Kidney epithelial cell (primary cell): ENCODE measurements at regions not wholly inside any gene's neighbourhood (a gene's known extent, or its start where the extent isn't known, plus 50 kb on each side); places are given as distances from the start of the nearest gene placed in this dataset.
A peak's percentile ranks its signal among the peaks of the same experiment; 100 is the strongest.

Experiments used
- DNase-seq: peaks from one replicate; pipeline ENCODE4 v3.0.0-alpha.2; 2010; ENCODE audit warnings: low read depth
- H3K27me3 ChIP-seq: 2 replicates; pipeline ENCODE4 v1.6.0; 2011; ENCODE audit warnings: low read length; ENCODE audit not compliant: control insufficient read depth, insufficient read depth
- H3K36me3 ChIP-seq: 2 replicates; pipeline ENCODE4 v1.5.1; 2011; ENCODE audit warnings: low read length; ENCODE audit not compliant: control insufficient read depth, insufficient read depth
- H3K4me3 ChIP-seq: 2 replicates; pipeline ENCODE4 v1.5.1; 2011; ENCODE audit warnings: low read depth, mild to moderate bottlenecking, control low read depth, low read length
- TF ChIP-seq, protein P1 (sequence below): IDR thresholded peaks from 2 replicates; pipeline ENCODE4 v1.5.1; 2011; ENCODE audit warnings: mild to moderate bottlenecking, moderate library complexity, low read length, control low read depth, inconsistent platforms; ENCODE audit not compliant: insufficient read depth, poor library complexity, severe bottlenecking

DNA sequence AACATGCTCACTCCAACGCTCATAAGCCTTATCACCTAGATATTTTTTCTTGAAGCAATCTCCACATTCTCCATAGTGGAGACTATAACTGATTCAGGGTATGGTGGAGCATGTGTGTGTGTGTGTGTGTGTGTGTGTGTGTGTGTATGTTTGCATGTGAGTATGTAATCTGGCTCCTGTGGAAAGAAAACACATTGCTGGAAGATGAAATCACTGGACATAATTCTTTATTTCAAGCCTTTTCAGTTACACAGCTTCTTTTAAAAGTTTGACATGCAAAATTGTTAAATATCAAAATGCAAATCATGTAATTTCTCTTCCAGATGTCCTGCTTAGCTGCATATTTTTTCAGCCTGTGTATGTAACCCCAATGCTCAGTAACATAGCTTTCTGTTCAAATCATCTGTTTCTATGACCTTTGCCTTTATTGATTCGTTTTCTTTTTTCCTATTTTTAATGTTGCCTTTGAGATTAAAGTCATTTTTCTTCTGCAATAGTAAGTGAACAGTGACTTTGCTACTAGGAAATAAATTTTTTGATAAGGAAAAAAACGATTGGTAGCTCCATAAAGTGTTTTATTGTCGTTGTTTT is 80.5 kb upstream of the BTG1 start:
- H3K36me3 ChIP-seq, result no peaks in the 10 kb centered on the region
- TF ChIP-seq, protein P1, sequence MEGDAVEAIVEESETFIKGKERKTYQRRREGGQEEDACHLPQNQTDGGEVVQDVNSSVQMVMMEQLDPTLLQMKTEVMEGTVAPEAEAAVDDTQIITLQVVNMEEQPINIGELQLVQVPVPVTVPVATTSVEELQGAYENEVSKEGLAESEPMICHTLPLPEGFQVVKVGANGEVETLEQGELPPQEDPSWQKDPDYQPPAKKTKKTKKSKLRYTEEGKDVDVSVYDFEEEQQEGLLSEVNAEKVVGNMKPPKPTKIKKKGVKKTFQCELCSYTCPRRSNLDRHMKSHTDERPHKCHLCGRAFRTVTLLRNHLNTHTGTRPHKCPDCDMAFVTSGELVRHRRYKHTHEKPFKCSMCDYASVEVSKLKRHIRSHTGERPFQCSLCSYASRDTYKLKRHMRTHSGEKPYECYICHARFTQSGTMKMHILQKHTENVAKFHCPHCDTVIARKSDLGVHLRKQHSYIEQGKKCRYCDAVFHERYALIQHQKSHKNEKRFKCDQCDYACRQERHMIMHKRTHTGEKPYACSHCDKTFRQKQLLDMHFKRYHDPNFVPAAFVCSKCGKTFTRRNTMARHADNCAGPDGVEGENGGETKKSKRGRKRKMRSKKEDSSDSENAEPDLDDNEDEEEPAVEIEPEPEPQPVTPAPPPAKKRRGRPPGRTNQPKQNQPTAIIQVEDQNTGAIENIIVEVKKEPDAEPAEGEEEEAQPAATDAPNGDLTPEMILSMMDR, result no peak
- no peak overlapping the region for H3K4me3 ChIP-seq
- H3K27me3 ChIP-seq, result no peaks in the 10 kb centered on the region
- no peak for DNase-seq

DNA sequence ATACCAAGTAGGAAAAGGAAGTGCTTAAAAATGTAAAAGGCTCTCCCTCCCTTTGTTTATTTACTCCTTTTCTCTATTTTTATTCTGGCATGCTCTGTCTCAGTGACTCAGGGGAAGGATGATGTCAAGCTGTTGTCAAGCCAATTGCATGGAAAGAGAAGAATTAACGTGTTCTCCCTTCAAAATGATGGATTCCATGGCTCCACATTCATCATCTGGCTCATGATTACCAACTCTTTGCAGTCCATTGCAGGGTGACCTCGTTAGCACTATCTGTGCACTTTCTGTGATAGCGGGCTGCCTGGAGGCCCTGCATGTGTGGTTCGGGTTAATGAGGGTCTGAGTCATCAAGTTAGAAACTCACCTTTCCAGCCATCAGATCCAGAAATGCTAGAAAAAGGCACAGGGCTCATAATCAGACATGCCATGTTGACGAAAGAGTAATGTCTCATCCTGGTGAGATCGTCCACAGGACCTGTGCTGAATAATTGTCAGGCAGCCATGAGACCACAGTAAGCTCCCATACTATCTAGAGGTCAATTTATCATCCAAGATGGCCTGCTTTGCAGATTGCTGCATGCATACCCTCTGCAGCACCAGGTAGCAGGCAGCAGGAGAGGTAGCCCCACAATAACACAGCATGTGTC is 79.2 kb upstream of the BTG1 start:
- Histone ChIP-seq H3K36me3 (no peaks in the 10 kb centered on the region), H3K4me3 (no peak overlapping the region), H3K27me3 (no peaks in the 10 kb centered on the region)
- DNase-seq, result peak; percentile 16
- TF ChIP-seq, protein P1, result no peak

DNA sequence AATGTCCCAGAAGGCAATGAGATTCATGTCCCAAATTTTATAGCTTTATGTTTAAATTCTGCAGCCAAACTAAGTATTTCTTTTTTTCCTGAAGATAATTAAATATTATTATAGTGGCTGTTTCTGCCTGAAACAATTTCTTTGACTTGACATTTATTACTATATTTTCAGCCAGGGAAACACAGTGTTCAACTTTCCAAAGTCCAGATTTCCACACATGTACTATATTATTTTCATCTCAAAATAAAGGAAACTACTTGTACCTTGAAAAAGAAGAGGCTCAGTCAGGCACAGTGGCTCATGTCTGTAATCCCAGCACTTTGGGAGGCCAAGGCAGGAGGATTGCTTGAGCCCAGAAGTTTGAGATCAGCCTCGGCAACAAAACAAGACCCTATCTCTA is 77.8 kb upstream of the BTG1 start:
- Histone ChIP-seq H3K27me3 (no peaks in the 10 kb centered on the region), H3K4me3 (no peak overlapping the region), H3K36me3 (no peaks in the 10 kb centered on the region)
- TF ChIP-seq, protein P1, result no peak
- DNase-seq, result no peak

DNA sequence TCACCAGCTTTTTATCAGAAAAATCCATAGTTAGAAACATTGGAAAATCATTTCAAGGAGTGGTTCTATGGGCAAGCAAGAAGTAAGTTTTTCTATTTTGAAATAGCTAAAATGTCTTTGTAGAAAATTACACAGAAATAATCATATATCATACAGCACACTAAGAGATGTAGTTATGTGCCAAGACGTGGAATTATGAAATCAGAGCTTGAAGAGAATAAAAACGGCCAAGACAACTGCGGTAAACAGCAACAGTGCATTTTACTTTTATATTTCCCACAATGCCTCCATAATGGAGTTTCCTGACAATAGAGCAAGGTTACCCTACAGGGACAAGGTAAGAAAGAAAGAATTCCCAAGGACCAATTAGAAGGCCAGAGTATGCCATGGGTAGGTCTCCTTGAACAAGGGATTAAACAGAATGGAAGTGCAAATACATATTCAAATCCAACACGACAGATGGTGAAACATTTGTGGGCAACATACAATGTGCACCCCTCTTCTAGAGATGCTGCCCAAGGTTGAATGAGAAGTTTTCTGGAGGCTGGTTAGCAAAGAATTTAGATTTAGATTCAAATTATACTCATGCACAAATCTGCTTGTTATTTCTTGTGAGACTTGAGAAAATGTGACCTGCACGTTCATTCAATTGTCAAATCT is 76.1 kb upstream of the BTG1 start:
- no peak for DNase-seq
- Histone ChIP-seq H3K36me3 (no peaks in the 10 kb centered on the region), H3K4me3 (no peak overlapping the region), H3K27me3 (no peaks in the 10 kb centered on the region)
- TF ChIP-seq, protein P1, result no peak

DNA sequence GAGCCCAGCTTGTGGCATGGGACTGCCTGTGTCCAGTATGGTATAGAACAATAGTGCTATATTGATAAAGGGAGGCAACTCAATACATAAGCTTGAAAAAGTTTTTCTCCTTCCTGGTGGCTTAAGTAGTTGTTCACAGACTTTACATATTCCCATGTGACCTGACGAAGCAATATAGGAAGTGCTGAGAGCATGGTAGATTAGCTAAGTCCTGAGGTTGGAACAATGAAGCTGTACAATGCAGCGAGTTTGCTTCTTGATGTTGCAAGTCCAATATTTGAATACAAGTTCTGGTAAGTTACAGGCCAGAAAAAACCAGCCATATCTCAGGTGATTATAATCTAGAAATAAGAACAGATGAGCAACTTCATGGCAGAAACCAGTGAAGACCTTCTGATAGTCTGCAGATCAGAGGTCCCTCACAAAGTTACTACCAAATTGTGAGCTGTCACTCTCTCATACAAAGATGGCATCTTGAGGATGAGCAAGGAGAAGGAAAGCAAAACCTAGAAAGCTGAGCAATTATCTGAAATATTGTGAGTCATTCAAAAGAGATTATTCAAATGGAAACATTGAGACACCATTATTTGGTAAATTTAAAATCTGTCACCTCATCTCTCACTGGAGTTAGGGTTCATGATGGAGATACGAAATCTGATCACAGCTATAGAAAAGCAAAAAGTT is 72.9 kb upstream of the BTG1 start:
- Histone ChIP-seq H3K4me3 (no peak overlapping the region), H3K27me3 (no peaks in the 10 kb centered on the region), H3K36me3 (no peaks in the 10 kb centered on the region)
- TF ChIP-seq, protein P1, result no peak
- no peak for DNase-seq
